ENCODE measurements at regions not wholly inside any gene's neighbourhood (a gene's known extent, or its start where the extent isn't known, plus 50 kb on each side); places are given as distances from the start of the nearest gene placed in this dataset.

GRCh38 chr4:97015301-97015700 is 1128.0 kb downstream of the STPG2 start:
- H3K4me1 Mint-ChIP-seq (ENCODE audit: low read depth, unreplicated experiment) = no peaks in the 10 kb centered on the region
- CTCF ChIA-PET = no interaction called here
- no peak overlapping the region for H3K4me3 Mint-ChIP-seq (ENCODE audit: unreplicated experiment)
- TF ChIP-seq CTCF (IDR thresholded peaks at IDR 0.05; ENCODE audit: insufficient read depth in 1 of 2, low read depth in 1 of 2, low read length in 1 of 2, severe bottlenecking in 1 of 2, unreplicated experiment in 1 of 2) = no peak
- no peaks in the 10 kb centered on the region for H3K36me3 Mint-ChIP-seq (ENCODE audit: insufficient read depth, unreplicated experiment)
- Histone ChIP-seq H3K4me3 (ENCODE audit: low read depth, low read length) (no peak overlapping the region), H3K4me1 (no peaks in the 10 kb centered on the region), H3K36me3 (ENCODE audit: control insufficient read depth, insufficient read depth, low read length) (no peaks in the 10 kb centered on the region), H3K9me3 (no peaks in the 10 kb centered on the region), H3K27me3 (replicated peaks; ENCODE audit: control insufficient read depth, insufficient read depth, low read length) (no peaks in the 10 kb centered on the region)
- intact Hi-C loops (cut with micrococcal nuclease; ENCODE audit: unreplicated experiment) = no loop called here
- H3K27ac Mint-ChIP-seq (ENCODE audit: unreplicated experiment) = no peak overlapping the region
- no TSS peak for BruUV-seq (replicated peaks)
- POLR2A ChIA-PET = no interaction called here
- DNase-seq = no peak
- peaks cover 4% of the 10 kb centered on the region for H3K27me3 Mint-ChIP-seq (ENCODE audit: insufficient read depth, unreplicated experiment)
- H3K9me3 Mint-ChIP-seq (ENCODE audit: unreplicated experiment) = no peaks in the 10 kb centered on the region

- no peaks in the 10 kb centered on the region for H3K36me3 Mint-ChIP-seq (ENCODE audit: insufficient read depth, unreplicated experiment)
- H3K36me3 ChIP-seq (ENCODE audit: control insufficient read depth, insufficient read depth, low read length) = no peaks in the 10 kb centered on the region
- H3K4me1 Mint-ChIP-seq (ENCODE audit: low read depth, unreplicated experiment) = no peaks in the 10 kb centered on the region
- no peaks in the 10 kb centered on the region for H3K9me3 ChIP-seq
- H3K4me3 ChIP-seq (ENCODE audit: low read depth, low read length) = no peak overlapping the region
- H3K4me1 ChIP-seq = no peaks in the 10 kb centered on the region
- no peak overlapping the region for H3K27ac Mint-ChIP-seq (ENCODE audit: unreplicated experiment)
- no peaks in the 10 kb centered on the region for H3K27me3 ChIP-seq (replicated peaks; ENCODE audit: control insufficient read depth, insufficient read depth, low read length)
- H3K4me3 Mint-ChIP-seq (ENCODE audit: unreplicated experiment) = no peak overlapping the region
- ChIA-PET POLR2A (no interaction called here), CTCF (no interaction called here)
- no peak for TF ChIP-seq CTCF (IDR thresholded peaks at IDR 0.05; ENCODE audit: insufficient read depth in 1 of 2, low read depth in 1 of 2, low read length in 1 of 2, severe bottlenecking in 1 of 2, unreplicated experiment in 1 of 2)
- H3K9me3 Mint-ChIP-seq (ENCODE audit: unreplicated experiment) = no peaks in the 10 kb centered on the region
- intact Hi-C loops (cut with micrococcal nuclease; ENCODE audit: unreplicated experiment) = no loop called here
- H3K27me3 Mint-ChIP-seq (ENCODE audit: insufficient read depth, unreplicated experiment) = peaks cover 4% of the 10 kb centered on the region
- BruUV-seq (replicated peaks) = no TSS peak
- no peak for DNase-seq
Measured at GRCh38 chr4:97016186-97016907, 1126.9 kb downstream of the STPG2 start.

GRCh38 chr4:97027728-97028410 is 1115.4 kb downstream of the STPG2 start:
- no peak overlapping the region for H3K4me3 Mint-ChIP-seq (ENCODE audit: unreplicated experiment)
- H3K36me3 ChIP-seq (ENCODE audit: control insufficient read depth, insufficient read depth, low read length) = no peaks in the 10 kb centered on the region
- POLR2A ChIA-PET = no interaction called here
- no TSS peak for BruUV-seq (replicated peaks)
- no peak overlapping the region for H3K4me3 ChIP-seq (ENCODE audit: low read depth, low read length)
- H3K9me3 Mint-ChIP-seq (ENCODE audit: unreplicated experiment) = no peaks in the 10 kb centered on the region
- H3K36me3 Mint-ChIP-seq (ENCODE audit: insufficient read depth, unreplicated experiment) = no peaks in the 10 kb centered on the region
- H3K4me1 Mint-ChIP-seq (ENCODE audit: low read depth, unreplicated experiment) = no peaks in the 10 kb centered on the region
- H3K27ac Mint-ChIP-seq (ENCODE audit: unreplicated experiment) = no peak overlapping the region
- H3K27me3 ChIP-seq (replicated peaks; ENCODE audit: control insufficient read depth, insufficient read depth, low read length) = no peaks in the 10 kb centered on the region
- DNase-seq = no peak
- peaks cover 6% of the 10 kb centered on the region for H3K27me3 Mint-ChIP-seq (ENCODE audit: insufficient read depth, unreplicated experiment)
- intact Hi-C loops (cut with micrococcal nuclease; ENCODE audit: unreplicated experiment) = no loop called here
- CTCF ChIA-PET = no interaction called here
- no peak for TF ChIP-seq CTCF (IDR thresholded peaks at IDR 0.05; ENCODE audit: insufficient read depth in 1 of 2, low read depth in 1 of 2, low read length in 1 of 2, severe bottlenecking in 1 of 2, unreplicated experiment in 1 of 2)
- no peaks in the 10 kb centered on the region for H3K9me3 ChIP-seq
- H3K4me1 ChIP-seq = no peaks in the 10 kb centered on the region
